Glomerular visceral epithelial cell (primary cell): ENCODE measurements at regions not wholly inside any gene's neighbourhood (a gene's known extent, or its start where the extent isn't known, plus 50 kb on each side); places are given as distances from the start of the nearest gene placed in this dataset.

ENCODE experiments used
- DNase-seq: peaks from one replicate; pipeline ENCODE4 v3.0.0-alpha.2; 2016; ENCODE audit errors: extremely low spot score

DNA sequence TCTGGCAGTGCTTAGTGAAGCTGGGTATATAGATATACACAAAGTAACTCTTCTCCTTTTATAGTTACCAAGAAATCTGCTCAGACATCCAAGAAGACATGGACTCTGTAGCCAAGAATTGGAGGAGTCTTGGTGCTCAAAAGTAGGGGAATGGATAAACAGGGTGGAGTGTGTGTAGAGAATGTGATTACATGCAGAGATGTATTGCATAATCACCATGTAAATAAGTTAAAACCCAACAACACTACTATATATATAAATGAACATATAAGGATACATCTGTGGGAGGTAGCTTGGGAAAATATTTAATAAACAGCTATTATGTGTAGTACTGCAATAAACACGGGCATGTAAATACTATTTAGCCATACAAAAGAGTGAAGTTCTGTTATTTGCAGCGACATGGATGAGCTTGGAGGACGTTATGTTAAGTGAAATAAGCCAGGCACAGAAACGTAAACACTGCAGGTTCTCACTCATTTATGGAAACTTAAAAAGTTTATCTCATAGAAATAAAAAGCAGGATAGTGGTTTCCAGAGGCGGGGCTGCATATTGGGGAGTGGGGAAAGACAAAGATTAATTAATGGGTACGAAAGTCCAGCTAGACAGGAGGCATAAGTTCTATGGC lies 207.5 kb downstream of the TENT4A start:
- DNase-seq = no peak

- DNase-seq = no peak
Measured at GRCh38 chr5:6926491-6927038, 213.3 kb downstream of the TENT4A start.

DNA sequence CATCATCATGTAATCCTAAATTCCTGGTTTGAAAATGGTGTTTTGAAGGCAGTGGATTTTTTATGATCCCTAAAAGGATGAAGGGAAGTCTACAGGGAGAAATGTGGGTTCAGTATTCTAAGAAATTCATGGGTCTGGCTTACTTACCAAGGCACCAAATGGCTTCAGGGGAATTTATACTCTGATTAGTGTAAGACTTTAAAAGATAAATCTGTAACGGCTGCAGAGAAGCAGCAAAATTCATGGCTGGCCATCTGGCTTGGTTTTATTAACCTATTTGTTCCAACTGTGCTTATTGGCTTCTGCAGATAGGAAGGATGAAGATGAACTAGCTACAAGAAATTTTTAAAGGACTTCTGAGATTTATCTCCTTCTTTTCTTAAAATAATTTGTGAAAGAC lies 222.8 kb downstream of the TENT4A start:
- no peak for DNase-seq

DNA sequence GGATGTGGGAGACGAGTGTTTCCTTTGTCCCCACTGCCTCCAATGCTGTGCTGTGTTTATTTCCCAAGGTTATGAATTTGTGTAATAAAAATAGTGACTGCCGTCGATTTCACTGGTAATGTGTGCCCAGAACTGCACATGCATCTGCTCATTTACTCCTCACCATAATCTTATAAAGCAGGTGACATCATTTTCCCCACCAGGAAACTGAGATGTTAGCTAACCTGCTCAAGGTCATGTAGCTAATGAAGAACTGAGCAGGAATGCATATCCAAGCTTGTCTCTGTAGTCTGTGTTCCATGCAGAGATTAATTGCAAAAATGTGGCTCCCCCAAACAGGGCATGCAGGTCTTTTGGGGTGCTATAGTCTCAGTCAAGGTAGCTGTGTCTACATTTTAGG lies 224.4 kb downstream of the TENT4A start:
- no peak for DNase-seq

- DNase-seq = no peak
Measured at GRCh38 chr5:6941631-6942030, 228.4 kb downstream of the TENT4A start.

- DNase-seq = no peak
Measured at GRCh38 chr5:6943197-6944112, 230.2 kb downstream of the TENT4A start.

DNA sequence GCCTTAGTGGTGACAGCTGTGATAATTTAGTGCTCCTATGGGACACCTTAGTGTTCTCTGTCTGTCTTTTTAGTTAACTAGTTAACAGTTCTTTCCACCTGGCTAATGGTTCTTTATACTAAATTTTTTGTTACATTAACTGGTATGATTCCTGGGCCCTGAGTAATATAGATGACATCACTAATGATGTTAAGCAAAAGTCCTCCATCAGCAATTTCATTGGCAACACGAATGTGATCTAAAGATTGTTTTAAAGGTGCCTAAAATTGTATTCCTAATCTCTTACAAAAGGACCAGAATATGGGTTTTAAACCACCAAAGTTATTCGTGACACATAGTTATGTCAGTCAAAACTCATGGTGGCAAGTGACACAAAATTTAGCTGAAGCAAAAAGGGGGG lies 235.3 kb downstream of the TENT4A start:
- no peak for DNase-seq

- no peak for DNase-seq
Measured at GRCh38 chr5:6949230-6949629, 236.0 kb downstream of the TENT4A start.

DNA sequence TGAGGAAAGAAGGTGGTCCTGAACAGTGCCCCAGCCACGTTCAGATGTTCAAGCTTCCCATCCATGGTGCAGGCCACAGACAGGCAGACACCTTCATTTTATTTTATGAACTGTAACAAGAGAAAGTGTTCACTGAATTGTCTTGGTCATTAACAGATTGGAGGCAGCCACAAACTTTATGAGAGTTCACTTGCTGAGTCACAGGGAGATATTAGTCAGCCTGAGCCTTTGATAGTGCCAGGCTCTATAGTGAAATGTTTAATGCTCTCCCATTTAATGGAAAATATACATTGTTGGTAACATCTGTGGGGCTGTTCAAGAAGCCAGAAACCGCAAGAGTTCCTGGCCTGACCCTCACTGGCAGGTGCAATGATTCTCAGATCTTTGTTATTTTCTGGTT lies 237.0 kb downstream of the TENT4A start:
- no peak for DNase-seq

- no peak for DNase-seq
Measured at GRCh38 chr5:6950860-6951259, 237.6 kb downstream of the TENT4A start.

GRCh38 chr5:6961123-6961522 lies 247.9 kb downstream of the TENT4A start:
- no peak for DNase-seq

DNA sequence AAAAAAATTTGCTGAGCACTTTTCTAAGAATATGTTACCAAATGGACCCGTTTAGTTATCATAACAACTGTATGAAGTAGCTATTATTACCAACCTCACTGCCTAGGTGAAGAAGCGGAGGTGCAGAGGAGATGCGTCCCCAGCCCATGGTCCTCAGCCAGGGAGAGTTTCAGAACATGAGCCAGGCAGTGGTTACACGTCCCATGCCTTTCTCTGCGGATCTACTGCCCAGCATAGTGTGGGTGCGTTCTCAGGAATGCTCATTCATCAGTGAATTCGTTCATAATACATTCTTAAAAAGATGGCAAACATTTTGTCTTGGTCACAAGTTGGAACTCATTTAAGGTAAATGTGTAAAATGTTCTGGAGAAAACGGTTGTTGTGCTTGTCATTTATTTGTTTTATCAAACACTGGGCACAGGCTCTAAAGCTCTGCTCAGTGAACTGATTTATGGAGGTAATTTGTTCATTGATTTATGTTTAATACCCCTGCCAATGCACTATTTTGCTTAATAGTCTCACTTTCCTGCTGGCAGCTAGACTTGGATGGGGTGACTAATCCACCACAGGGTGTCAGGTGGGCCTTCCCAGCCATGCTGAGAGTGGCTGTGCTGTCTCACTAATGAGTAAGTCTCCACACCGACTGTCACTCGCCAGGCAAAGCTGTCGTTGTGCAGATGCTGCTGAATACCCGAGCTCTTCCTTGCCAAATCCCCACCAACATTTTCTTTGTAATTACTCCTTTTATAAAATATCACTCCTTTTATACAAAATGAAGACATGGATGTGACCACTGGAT lies 248.8 kb downstream of the TENT4A start:
- no peak for DNase-seq

DNA sequence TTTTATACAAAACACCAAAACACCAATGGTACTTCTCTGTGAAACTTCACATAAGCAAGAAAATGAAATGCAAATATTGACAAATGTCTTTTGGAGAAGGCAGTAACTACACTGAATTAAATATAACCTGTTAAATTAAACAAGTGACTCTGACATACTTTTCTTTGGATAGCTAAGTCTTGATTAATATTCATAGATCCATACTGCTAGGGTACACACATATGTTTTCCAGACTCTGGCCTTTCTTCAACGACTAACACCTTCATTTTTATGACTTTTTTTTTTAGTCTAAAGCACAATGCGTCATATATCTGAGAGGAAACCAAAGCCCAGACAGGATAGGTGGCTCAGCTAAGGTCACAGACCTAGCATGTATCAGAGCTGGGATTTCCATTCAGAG lies 263.7 kb downstream of the TENT4A start:
- no peak for DNase-seq

- DNase-seq = no peak
Measured at GRCh38 chr5:6979061-6979460, 265.8 kb downstream of the TENT4A start.

DNA sequence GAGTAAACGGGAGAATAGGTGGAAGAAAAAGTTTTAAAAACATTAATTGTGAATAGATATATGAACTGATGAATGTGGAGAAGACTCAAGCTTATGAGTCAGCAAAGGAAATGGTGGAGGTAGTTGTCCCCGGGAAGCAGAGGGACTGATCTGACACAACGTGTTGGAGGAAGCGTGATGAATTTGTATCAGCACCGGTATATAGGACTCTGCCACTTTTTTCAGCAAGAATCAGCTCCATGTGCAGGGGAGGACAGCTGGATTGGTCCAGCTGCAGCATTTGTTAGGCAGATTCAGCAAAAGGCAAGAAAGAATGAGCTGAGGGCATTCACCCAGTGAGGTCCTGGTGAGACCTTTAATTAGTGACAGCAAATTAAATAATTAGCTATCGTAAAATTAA lies 276.0 kb downstream of the TENT4A start:
- DNase-seq = no peak

GRCh38 chr5:6994097-6994496 lies 280.9 kb downstream of the TENT4A start:
- DNase-seq = no peak

- no peak for DNase-seq
Measured at GRCh38 chr5:6995115-6995514, 281.9 kb downstream of the TENT4A start.

DNA sequence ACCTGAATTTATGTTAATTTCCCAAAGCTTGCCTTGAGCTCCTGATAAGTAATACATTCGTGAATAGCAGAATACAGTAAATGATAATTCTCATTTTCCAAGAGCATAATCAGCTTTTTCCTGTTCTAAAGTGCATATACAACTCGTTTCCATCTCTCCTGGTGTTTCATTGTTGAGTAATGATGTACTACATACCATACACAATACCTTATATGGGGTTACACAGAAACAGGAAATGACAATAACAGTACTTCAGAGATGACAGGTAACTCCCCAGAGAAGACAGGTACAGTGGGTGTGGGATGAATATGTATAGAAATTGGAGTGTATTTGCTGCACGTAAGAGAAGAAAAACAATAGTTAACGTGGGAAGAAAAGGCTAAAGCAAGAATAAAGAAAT lies 287.1 kb downstream of the TENT4A start:
- DNase-seq = no peak

DNA sequence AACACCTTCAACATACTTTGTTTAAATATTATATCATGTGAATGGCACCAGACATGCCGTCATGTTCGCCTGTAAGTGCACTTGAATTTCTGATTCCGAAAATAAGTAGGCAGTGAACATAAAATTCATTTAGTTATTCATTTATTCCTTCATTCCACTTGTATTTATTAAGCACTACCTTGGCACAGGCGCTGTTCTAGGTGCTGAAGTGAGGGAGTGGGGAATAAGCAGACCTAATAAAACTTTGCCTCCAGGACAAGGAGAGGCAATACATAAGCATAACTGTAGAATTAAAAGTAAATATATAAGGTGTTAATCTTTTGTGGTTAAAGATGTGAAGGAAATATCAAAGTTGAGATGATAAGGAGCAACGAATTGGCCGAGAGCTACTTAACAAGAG lies 297.4 kb downstream of the TENT4A start:
- DNase-seq = no peak

DNA sequence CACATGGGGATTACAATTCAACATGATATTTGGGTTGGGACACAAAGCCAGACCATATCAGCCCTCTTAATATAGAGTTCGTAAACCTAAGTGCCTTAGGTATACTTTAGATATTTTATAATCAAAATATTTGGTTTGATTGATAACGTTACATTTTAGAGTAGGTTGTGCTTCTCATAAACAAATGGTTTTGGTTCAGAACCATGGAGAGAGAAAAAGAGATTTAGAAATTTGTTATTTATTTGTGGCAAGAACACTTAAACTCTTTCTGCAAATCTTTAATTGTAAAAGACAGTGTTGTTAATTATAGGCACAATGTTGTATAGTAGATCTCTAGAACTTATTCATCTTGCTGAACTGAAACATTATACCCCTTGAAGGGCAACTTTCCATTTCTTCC lies 298.8 kb downstream of the TENT4A start:
- DNase-seq = no peak

DNA sequence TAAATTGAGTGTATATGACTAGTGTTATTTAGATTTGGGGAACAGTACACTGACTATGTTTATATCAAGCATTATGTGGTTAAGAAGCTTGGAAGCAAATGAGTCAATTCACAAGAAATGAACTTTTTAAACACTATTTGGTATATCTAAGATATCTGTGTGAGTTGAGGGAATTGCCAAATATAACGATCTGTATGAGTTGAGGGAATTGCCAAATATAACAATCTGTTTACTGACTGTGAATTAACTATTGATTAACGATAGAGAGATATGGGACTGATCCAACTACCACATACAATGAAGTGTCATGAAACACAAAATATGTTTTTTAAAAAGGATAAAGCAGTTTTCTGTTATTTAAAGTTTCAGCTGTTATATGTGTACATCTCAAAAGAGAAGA lies 301.4 kb downstream of the TENT4A start:
- DNase-seq = no peak

DNA sequence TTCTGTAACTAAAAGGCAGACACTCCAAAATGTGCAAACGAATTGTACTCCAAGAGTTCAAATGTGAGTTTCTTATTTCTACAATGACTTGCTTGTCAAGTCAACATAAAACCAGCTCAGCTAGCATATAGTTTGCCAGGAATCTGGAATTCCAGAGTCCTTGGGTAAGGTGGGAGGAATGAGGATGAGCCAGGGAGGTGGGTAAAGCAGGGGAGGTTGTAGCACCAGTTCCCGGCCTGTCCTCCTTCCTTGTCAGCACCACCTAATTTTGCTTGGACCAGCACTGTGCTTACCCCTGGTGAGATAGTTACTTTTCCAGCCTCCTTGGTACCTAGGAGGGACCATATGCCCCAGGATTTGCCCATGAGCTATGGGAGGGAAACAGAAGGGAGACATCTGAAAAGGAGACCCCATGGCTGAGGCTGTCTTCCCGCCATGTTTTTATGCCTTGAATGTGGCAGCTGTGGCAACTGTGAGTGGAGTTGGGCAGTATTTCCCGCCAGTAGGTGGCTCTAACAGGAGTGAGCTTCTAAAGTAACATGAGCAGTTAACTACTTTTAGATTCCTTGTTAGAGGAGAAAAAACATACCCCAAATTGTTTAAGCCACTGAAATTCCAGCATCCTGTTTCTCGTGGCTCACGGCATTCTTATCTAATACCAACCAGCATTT lies 302.5 kb downstream of the TENT4A start:
- DNase-seq = no peak
